H1 (cell line): ENCODE measurements at regions not wholly inside any gene's neighbourhood (a gene's known extent, or its start where the extent isn't known, plus 50 kb on each side); places are given as distances from the start of the nearest gene placed in this dataset.

ENCODE experiments used
- CTCF ChIA-PET: fragments of 300-600 bp; sonication (Branson Sonifier 250); formaldehyde crosslinking; loops from one replicate; lab custom pipeline; 2021; ENCODE audit not compliant: partially characterized antibody; lab: Charles Lee
- POLR2A ChIA-PET: fragments of 300-600 bp; sonication (Branson Sonifier 250); formaldehyde crosslinking; loops from one replicate; lab custom pipeline; 2021; ENCODE audit warnings: inconsistent platforms; ENCODE audit not compliant: partially characterized antibody; lab: Charles Lee
- DNase-seq, 2 experiments: peaks; one replicate each; pipeline versions ENCODE4 v3.0.0 to v3.0.0-alpha.2; 2010 to 2022; ENCODE audit warnings: low spot score in 2 of 2, low read depth in 1 of 2, mixed read lengths in 1 of 2
- FAIRE-seq: peaks from 2 replicates; lab custom pipeline; 2011; peaks lifted over from hg19 to GRCh38; lab: Jason Lieb, UNC
- H2AFZ ChIP-seq: 2 replicates; pipeline ENCODE4 v1.8.1; 2012; ENCODE audit warnings: low read length, inconsistent platforms
- H2AK5ac ChIP-seq: 2 replicates; pipeline ENCODE4 v1.6.1; 2013; ENCODE audit warnings: low read depth, low read length
- H2BK120ac ChIP-seq: replicated peaks from 2 replicates; pipeline ENCODE3; 2013; ENCODE audit warnings: low read depth, low read length, inconsistent platforms
- H2BK12ac ChIP-seq: 2 replicates; pipeline ENCODE4 v1.6.1; 2013; ENCODE audit warnings: low read depth, low read length
- H2BK15ac ChIP-seq: 2 replicates; pipeline ENCODE4 v1.6.1; 2013; ENCODE audit warnings: low read length
- H2BK20ac ChIP-seq: 2 replicates; pipeline ENCODE4 v1.6.1; 2013; ENCODE audit warnings: low read length
- H2BK5ac ChIP-seq: 2 replicates; pipeline ENCODE4 v1.6.1; 2013; ENCODE audit warnings: low read depth, low read length
- H3K14ac ChIP-seq: 2 replicates; pipeline ENCODE4 v1.6.1; 2013; ENCODE audit warnings: inconsistent platforms; ENCODE audit not compliant: insufficient read length
- H3K18ac ChIP-seq: 2 replicates; pipeline ENCODE4 v1.6.1; 2013; ENCODE audit warnings: low read length; ENCODE audit errors: extremely low read depth
- H3K23ac ChIP-seq: 2 replicates; pipeline ENCODE4 v1.6.1; 2013; ENCODE audit warnings: inconsistent platforms; ENCODE audit not compliant: insufficient read length
- H3K23me2 ChIP-seq: 2 replicates; pipeline ENCODE4 v1.6.1; 2013; ENCODE audit warnings: low read depth, low read length
- H3K27ac ChIP-seq: 2 replicates; pipeline ENCODE4 v1.6.1; 2011; ENCODE audit warnings: low read depth, low read length, inconsistent platforms
- H3K27me3 ChIP-seq, 4 experiments: replicated peaks in 1 of 4; 1 replicate in 1 of 4; 2 replicates in 3 of 4; pipeline versions ENCODE4 v1.6.1 to v1.8.1; 2011 to 2013; ENCODE audit warnings: low read length in 3 of 4, mild to moderate bottlenecking in 3 of 4, inconsistent platforms in 2 of 4, mixed read lengths in 2 of 4, moderate library complexity in 1 of 4; ENCODE audit not compliant: control insufficient read depth in 3 of 4, insufficient read depth in 3 of 4; ENCODE audit errors: extremely low read depth in 1 of 4
- H3K36me3 ChIP-seq, 4 experiments: 2 replicates each; pipeline versions ENCODE4 v1.6.1 to v1.8.1; 2011 to 2013; ENCODE audit warnings: mild to moderate bottlenecking in 4 of 4, low read length in 3 of 4, moderate library complexity in 2 of 4, control low read depth in 1 of 4, inconsistent platforms in 1 of 4; ENCODE audit not compliant: insufficient read depth in 4 of 4, control insufficient read depth in 2 of 4
- H3K4ac ChIP-seq: replicated peaks from 2 replicates; pipeline ENCODE3; 2013; ENCODE audit warnings: low read length, low read depth, mixed read lengths, inconsistent platforms; ENCODE audit not compliant: insufficient read length
- H3K4me1 ChIP-seq, 4 experiments: replicated peaks in 1 of 4; 1 replicate in 1 of 4; 2 replicates in 3 of 4; pipeline versions ENCODE4 v1.6.1 to v1.8.1; 2011 to 2013; ENCODE audit warnings: low read length in 3 of 4, inconsistent platforms in 2 of 4, mixed read lengths in 1 of 4; ENCODE audit not compliant: insufficient read depth in 4 of 4, control insufficient read depth in 3 of 4
- H3K4me2 ChIP-seq, 2 experiments: 2 replicates each; pipeline versions ENCODE4 v1.6.1 to v1.8.1; 2011 to 2013; ENCODE audit warnings: low read depth in 2 of 2, low read length in 2 of 2, control low read depth in 1 of 2, inconsistent platforms in 1 of 2, mild to moderate bottlenecking in 1 of 2; ENCODE audit not compliant: insufficient read depth in 1 of 2
- H3K4me3 ChIP-seq, 4 experiments: fragments of 200-600, 300-600 bp in 1 of 4; sonication (generic), shearing (Covaris generic), sonication (Bioruptor Twin) in 1 of 4; 2 replicates each; pipeline versions ENCODE4 v1.5.1 to v1.8.1; 2011 to 2016; ENCODE audit warnings: low read length in 4 of 4, low read depth in 3 of 4, control low read depth in 2 of 4, inconsistent platforms in 2 of 4, mild to moderate bottlenecking in 2 of 4, mixed read lengths in 1 of 4, moderate library complexity in 1 of 4; ENCODE audit not compliant: insufficient read depth in 2 of 4; ENCODE audit errors: extremely low read depth in 1 of 4
- H3K56ac ChIP-seq: replicated peaks from 2 replicates; pipeline ENCODE3; 2013; ENCODE audit warnings: low read depth, mild to moderate bottlenecking, mixed read lengths, low read length, inconsistent platforms; ENCODE audit not compliant: insufficient read length
- H3K79me1 ChIP-seq: 2 replicates; pipeline ENCODE4 v1.6.1; 2013; ENCODE audit warnings: low read depth, low read length, control low read depth
- H3K79me2 ChIP-seq, 2 experiments: 2 replicates each; pipeline versions ENCODE4 v1.6.1 to v1.8.1; 2012 to 2013; ENCODE audit warnings: low read length in 2 of 2, mild to moderate bottlenecking in 2 of 2, inconsistent platforms in 1 of 2; ENCODE audit not compliant: insufficient read depth in 2 of 2, control insufficient read depth in 1 of 2
- H3K9ac ChIP-seq, 4 experiments: replicated peaks in 1 of 4; 1 replicate in 1 of 4; 2 replicates in 3 of 4; pipeline versions ENCODE4 v1.6.1 to v1.8.1; 2011 to 2013; ENCODE audit warnings: low read depth in 3 of 4, low read length in 3 of 4, control low read depth in 2 of 4, mild to moderate bottlenecking in 2 of 4, moderate library complexity in 2 of 4, inconsistent platforms in 1 of 4; ENCODE audit errors: extremely low read depth in 1 of 4
- H3K9me3 ChIP-seq, 2 experiments: 2 replicates each; pipeline versions ENCODE4 v1.6.1 to v1.8.1; 2012 to 2013; ENCODE audit warnings: mild to moderate bottlenecking in 2 of 2, moderate library complexity in 2 of 2, control low read depth in 1 of 2, inconsistent platforms in 1 of 2, low read depth in 1 of 2, low read length in 1 of 2, mixed read lengths in 1 of 2; ENCODE audit not compliant: insufficient read depth in 2 of 2
- H4K20me1 ChIP-seq, 2 experiments: replicated peaks in 1 of 2; 2 replicates each; pipeline versions ENCODE3 to v1.8.1; 2011 to 2013; ENCODE audit warnings: inconsistent platforms in 2 of 2, low read length in 2 of 2, mild to moderate bottlenecking in 1 of 2; ENCODE audit not compliant: insufficient read depth in 2 of 2, control insufficient read depth in 1 of 2
- H4K5ac ChIP-seq: 2 replicates; pipeline ENCODE4 v1.6.1; 2013; ENCODE audit warnings: low read length, low read depth, mixed read lengths, inconsistent platforms; ENCODE audit not compliant: insufficient read length
- H4K8ac ChIP-seq: 2 replicates; pipeline ENCODE4 v1.8.0; 2013; ENCODE audit warnings: mild to moderate bottlenecking, moderate library complexity, low read length, inconsistent platforms; ENCODE audit not compliant: insufficient read depth; ENCODE audit errors: extremely low read depth
- H4K91ac ChIP-seq: replicated peaks from 2 replicates; pipeline ENCODE3; 2013; ENCODE audit warnings: low read length, mixed read lengths, inconsistent platforms; ENCODE audit not compliant: insufficient read length
- BACH1 ChIP-seq: IDR thresholded peaks from 2 replicates; pipeline ENCODE4 v1.6.1; 2012; ENCODE audit warnings: low read length, improper control_type of control experiment
- EZH2 ChIP-seq: fragments of 200-600 bp; sonication (generic); IDR thresholded peaks from 2 replicates; pipeline ENCODE4 v1.7.1; 2012; ENCODE audit warnings: low read depth, mild to moderate bottlenecking, moderate library complexity, low read length, inconsistent platforms; ENCODE audit not compliant: severe bottlenecking
- HDAC2 ChIP-seq, 2 experiments: fragments of 300-600 bp in 1 of 2; sonication (generic) in 1 of 2; IDR thresholded peaks; 2 replicates each; pipeline ENCODE4 v1.6.1; 2011 to 2012; ENCODE audit warnings: low read depth in 2 of 2, low read length in 2 of 2, mild to moderate bottlenecking in 2 of 2, moderate library complexity in 2 of 2, borderline replicate concordance in 1 of 2, inconsistent platforms in 1 of 2
- WGBS, 2 experiments: shearing (Covaris generic) in 1 of 2; methylation state at CpG; one replicate each; pipeline versions ENCODE4 v1.1.6 to v1.1.7; 2013 to 2015; ENCODE audit warnings: low lambda C conversion rate in 2 of 2, mixed read lengths in 2 of 2, inconsistent platforms in 1 of 2, low coverage in 1 of 2, missing lambda C conversion rate in 1 of 2; ENCODE audit not compliant: insufficient replicate concordance in 2 of 2, insufficient coverage in 1 of 2, insufficient read length in 1 of 2; ENCODE audit errors: extremely low coverage in 1 of 2, missing lambda C conversion rate in 1 of 2; 5-methylcytosine and 5-hydroxymethylcytosine counted together

GRCh38 chr2:78020491-78020890 is 498.3 kb upstream of the LRRTM4 start:
- Histone ChIP-seq H3K14ac (no peak overlapping the region), H3K23ac (no peak overlapping the region), H3K4me1 (no peaks in the 10 kb centered on the region), H2BK120ac (no peak overlapping the region), H3K18ac (no peak overlapping the region), H4K5ac (no peak overlapping the region), H3K23me2 (no peaks in the 10 kb centered on the region), H2AK5ac (no peak overlapping the region), H3K4me2 (no peak overlapping the region), H2BK12ac (no peak overlapping the region), H3K9ac (no peak overlapping the region), H3K4me3 (no peak overlapping the region), H3K79me1 (no peaks in the 10 kb centered on the region)
- CTCF ChIA-PET = no interaction called here
- POLR2A ChIA-PET = no interaction called here
- FAIRE-seq = no peak
- no peak for TF ChIP-seq HDAC2 (IDR thresholded peaks at IDR 0.05; ENCODE audit: borderline replicate concordance in 1 of 2, low read depth in 2 of 2, low read length in 2 of 2)
- no peak for TF ChIP-seq EZH2
- no peak for TF ChIP-seq BACH1
- TF ChIP-seq, all 59 proteins: peak for 0
- 0 out of 4 replicates have a peak, but pooled peaks cover 2 to 4% of the 10 kb centered on the region in 2 experiments for H3K9me3 ChIP-seq
- H3K56ac ChIP-seq = no peak overlapping the region
- no peaks in the 10 kb centered on the region for H3K79me2 ChIP-seq
- H4K20me1 ChIP-seq = no peaks in the 10 kb centered on the region
- H3K27ac ChIP-seq = no peak overlapping the region
- no peak overlapping the region for H2BK5ac ChIP-seq
- H2BK15ac ChIP-seq = no peak overlapping the region
- no peak overlapping the region for H2AFZ ChIP-seq
- H3K36me3 ChIP-seq = no peaks in the 10 kb centered on the region
- no peak overlapping the region for H4K8ac ChIP-seq
- no peak overlapping the region for H2BK20ac ChIP-seq
- DNase-seq = no peak
- 90% methylated on average over 4 of the region's 4 CpGs; no CpG with 5 or more reads in 1 of the 2 experiments for WGBS, 2 experiments
- H4K91ac ChIP-seq = no peak overlapping the region
- H3K4ac ChIP-seq = no peak overlapping the region
- no peaks in the 10 kb centered on the region for H3K27me3 ChIP-seq
